ENCODE measurements at regions not wholly inside any gene's neighbourhood (a gene's known extent, or its start where the extent isn't known, plus 50 kb on each side); places are given as distances from the start of the nearest gene placed in this dataset.

DNA sequence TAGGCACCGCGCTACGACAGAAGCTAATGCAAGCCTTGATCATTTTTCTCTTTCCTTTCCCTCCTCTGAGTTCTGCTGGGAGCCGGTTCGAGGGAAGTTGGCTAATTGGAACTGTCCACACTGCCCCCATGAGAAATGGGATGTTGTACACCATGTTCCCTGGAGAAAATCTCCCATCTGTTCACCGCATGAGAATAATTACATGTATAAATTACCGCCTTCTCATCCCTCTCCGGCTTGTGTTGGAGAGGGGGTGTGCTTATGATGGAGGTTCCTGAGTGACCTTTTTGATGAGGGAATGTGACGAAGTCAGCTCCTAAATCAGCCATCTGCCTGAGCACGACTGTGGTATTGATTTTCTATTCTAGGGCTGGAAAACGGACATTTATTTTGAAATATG is 320.2 kb upstream of the SULF2 start:
- Histone ChIP-seq H3K4me3 (no peak overlapping the region), H3K9ac (ENCODE audit: control insufficient read depth, insufficient read depth, low read length) (no peak overlapping the region), H2AFZ (ENCODE audit: control insufficient read depth, low read depth, low read length) (no peak overlapping the region), H4K20me1 (ENCODE audit: control insufficient read depth, insufficient read depth) (no peaks in the 10 kb centered on the region), H3K9me3 (replicated peaks; ENCODE audit: control insufficient read depth, insufficient read depth, low read length) (peaks cover 1% of the 10 kb centered on the region; the same call in 1 of the 3 replicates), H3K27me3 (replicated peaks in 1 of 2; ENCODE audit: control insufficient read depth in 2 of 2, insufficient read depth in 2 of 2, low read length in 1 of 2) (peaks cover 0 to 2% of the 10 kb centered on the region in 2 experiments; a peak in 2 of 4 replicates), H3K4me1 (ENCODE audit: control insufficient read depth, insufficient read depth, low read length) (no peaks in the 10 kb centered on the region), H3K4me2 (ENCODE audit: control insufficient read depth, insufficient read depth) (no peak overlapping the region), H3K79me2 (ENCODE audit: control insufficient read depth, insufficient read depth, low read length) (no peaks in the 10 kb centered on the region), H3K36me3 (ENCODE audit: control insufficient read depth in 2 of 2, insufficient read depth in 2 of 2, low read length in 1 of 2) (no peaks in the 10 kb centered on the region), H3K27ac (ENCODE audit: control insufficient read depth, insufficient read depth) (no peak overlapping the region)
- in situ Hi-C loops (cut with MboI) (no loop called here), intact Hi-C loops (cut with micrococcal nuclease; ENCODE audit: unreplicated experiment) (no loop called here)
- FAIRE-seq, result no peak
- ATAC-seq, result no peak
- no peak for DNase-seq (ENCODE audit: low read depth, low spot score)
- ChIA-PET SMC1A (ENCODE audit: uncharacterized antibody, unreplicated experiment) (no interaction called here), CTCF (interaction anchor here (0.5 kb wide), 1 partner anchor 216 kb away, joined by 3 read pairs; no protein-coding TSS in a partner anchor), POLR2A (no interaction called here), RAD21 (ENCODE audit: unreplicated experiment) (no interaction called here)
- 48% methylated on average over 11 of the region's 11 CpGs for WGBS (ENCODE audit: insufficient coverage, insufficient replicate concordance, low lambda C conversion rate, missing lambda C conversion rate)
- no peak for TF ChIP-seq LARP7 (IDR thresholded peaks at IDR 0.05)
- TF ChIP-seq, protein P1, sequence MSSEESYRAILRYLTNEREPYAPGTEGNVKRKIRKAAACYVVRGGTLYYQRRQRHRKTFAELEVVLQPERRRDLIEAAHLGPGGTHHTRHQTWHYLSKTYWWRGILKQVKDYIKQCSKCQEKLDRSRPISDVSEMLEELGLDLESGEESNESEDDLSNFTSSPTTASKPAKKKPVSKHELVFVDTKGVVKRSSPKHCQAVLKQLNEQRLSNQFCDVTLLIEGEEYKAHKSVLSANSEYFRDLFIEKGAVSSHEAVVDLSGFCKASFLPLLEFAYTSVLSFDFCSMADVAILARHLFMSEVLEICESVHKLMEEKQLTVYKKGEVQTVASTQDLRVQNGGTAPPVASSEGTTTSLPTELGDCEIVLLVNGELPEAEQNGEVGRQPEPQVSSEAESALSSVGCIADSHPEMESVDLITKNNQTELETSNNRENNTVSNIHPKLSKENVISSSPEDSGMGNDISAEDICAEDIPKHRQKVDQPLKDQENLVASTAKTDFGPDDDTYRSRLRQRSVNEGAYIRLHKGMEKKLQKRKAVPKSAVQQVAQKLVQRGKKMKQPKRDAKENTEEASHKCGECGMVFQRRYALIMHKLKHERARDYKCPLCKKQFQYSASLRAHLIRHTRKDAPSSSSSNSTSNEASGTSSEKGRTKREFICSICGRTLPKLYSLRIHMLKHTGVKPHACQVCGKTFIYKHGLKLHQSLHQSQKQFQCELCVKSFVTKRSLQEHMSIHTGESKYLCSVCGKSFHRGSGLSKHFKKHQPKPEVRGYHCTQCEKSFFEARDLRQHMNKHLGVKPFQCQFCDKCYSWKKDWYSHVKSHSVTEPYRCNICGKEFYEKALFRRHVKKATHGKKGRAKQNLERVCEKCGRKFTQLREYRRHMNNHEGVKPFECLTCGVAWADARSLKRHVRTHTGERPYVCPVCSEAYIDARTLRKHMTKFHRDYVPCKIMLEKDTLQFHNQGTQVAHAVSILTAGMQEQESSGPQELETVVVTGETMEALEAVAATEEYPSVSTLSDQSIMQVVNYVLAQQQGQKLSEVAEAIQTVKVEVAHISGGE (CRISPR knock-in tag; IDR thresholded peaks at IDR 0.05), result no peak
- TF ChIP-seq, protein P2, sequence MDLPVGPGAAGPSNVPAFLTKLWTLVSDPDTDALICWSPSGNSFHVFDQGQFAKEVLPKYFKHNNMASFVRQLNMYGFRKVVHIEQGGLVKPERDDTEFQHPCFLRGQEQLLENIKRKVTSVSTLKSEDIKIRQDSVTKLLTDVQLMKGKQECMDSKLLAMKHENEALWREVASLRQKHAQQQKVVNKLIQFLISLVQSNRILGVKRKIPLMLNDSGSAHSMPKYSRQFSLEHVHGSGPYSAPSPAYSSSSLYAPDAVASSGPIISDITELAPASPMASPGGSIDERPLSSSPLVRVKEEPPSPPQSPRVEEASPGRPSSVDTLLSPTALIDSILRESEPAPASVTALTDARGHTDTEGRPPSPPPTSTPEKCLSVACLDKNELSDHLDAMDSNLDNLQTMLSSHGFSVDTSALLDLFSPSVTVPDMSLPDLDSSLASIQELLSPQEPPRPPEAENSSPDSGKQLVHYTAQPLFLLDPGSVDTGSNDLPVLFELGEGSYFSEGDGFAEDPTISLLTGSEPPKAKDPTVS (IDR thresholded peaks at IDR 0.05; ENCODE audit: low read depth, low read length), result no peak
- no peak for TF ChIP-seq STAT3 (IDR thresholded peaks at IDR 0.05; ENCODE audit: low read depth, low read length)
- no peak for TF ChIP-seq PAX8 (IDR thresholded peaks at IDR 0.05)
- no peak for TF ChIP-seq RCOR1 (conservative IDR thresholded peaks at IDR 0.05; ENCODE audit: low read depth, low read length)
- TF ChIP-seq, protein P3, sequence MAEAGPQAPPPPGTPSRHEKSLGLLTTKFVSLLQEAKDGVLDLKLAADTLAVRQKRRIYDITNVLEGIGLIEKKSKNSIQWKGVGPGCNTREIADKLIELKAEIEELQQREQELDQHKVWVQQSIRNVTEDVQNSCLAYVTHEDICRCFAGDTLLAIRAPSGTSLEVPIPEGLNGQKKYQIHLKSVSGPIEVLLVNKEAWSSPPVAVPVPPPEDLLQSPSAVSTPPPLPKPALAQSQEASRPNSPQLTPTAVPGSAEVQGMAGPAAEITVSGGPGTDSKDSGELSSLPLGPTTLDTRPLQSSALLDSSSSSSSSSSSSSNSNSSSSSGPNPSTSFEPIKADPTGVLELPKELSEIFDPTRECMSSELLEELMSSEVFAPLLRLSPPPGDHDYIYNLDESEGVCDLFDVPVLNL (IDR thresholded peaks at IDR 0.05; ENCODE audit: low read depth, low read length), result no peak
- TF ChIP-seq, protein P4, sequence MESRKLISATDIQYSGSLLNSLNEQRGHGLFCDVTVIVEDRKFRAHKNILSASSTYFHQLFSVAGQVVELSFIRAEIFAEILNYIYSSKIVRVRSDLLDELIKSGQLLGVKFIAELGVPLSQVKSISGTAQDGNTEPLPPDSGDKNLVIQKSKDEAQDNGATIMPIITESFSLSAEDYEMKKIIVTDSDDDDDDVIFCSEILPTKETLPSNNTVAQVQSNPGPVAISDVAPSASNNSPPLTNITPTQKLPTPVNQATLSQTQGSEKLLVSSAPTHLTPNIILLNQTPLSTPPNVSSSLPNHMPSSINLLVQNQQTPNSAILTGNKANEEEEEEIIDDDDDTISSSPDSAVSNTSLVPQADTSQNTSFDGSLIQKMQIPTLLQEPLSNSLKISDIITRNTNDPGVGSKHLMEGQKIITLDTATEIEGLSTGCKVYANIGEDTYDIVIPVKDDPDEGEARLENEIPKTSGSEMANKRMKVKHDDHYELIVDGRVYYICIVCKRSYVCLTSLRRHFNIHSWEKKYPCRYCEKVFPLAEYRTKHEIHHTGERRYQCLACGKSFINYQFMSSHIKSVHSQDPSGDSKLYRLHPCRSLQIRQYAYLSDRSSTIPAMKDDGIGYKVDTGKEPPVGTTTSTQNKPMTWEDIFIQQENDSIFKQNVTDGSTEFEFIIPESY (IDR thresholded peaks at IDR 0.05), result no peak
- BruUV-seq (replicated peaks), result no TSS peak
